PC-9 (cell line): ENCODE measurements at regions not wholly inside any gene's neighbourhood (a gene's known extent, or its start where the extent isn't known, plus 50 kb on each side); places are given as distances from the start of the nearest gene placed in this dataset.

Experiments used
- CTCF ChIP-seq: fragments of 200-600 bp; sonication (generic); conservative IDR thresholded peaks from 2 replicates; pipeline ENCODE4 v1.6.1; 2017; ENCODE audit warnings: mixed run types, antibody characterized with exemption, mild to moderate bottlenecking, moderate library complexity
- EZH2 ChIP-seq: fragments of 200-600 bp; sonication (generic); IDR thresholded peaks from 2 replicates; pipeline ENCODE4 v1.8.0; 2017; ENCODE audit warnings: antibody characterized with exemption, low read depth

GRCh38 chr2:220930271-220931076, 641.6 kb downstream of the EPHA4 start:
- TF ChIP-seq CTCF = no peak
- TF ChIP-seq EZH2 = no peak
